ENCODE measurements at regions not wholly inside any gene's neighbourhood (a gene's known extent, or its start where the extent isn't known, plus 50 kb on each side); places are given as distances from the start of the nearest gene placed in this dataset.

GRCh38 chr2:180376066-180376465 is 369.0 kb upstream of the CWC22 start:
- DNase-seq = no peak
- Histone ChIP-seq H3K4me3 (no peak overlapping the region), H3K27me3 (no peaks in the 10 kb centered on the region), H3K36me3 (no peaks in the 10 kb centered on the region), H3K27ac (no peak overlapping the region), H3K9me3 (peaks cover 0 to 3% (median 0%) of the 10 kb centered on the region in 3 donors), H3K4me1 (peaks cover 0 to under 1% (median 0%) of the 10 kb centered on the region in 3 donors)
- intact Hi-C loops (cut with DNase I) = no loop called here
- TF ChIP-seq POLR2A (IDR thresholded peaks at IDR 0.05) (no peak), CTCF (IDR thresholded peaks at IDR 0.05) (no peak)
- WGBS, 2 donors = 60 to 77% methylated on average over 3 of the region's 3 CpGs

GRCh38 chr2:180374502-180375281 is 367.6 kb upstream of the CWC22 start:
- Histone ChIP-seq H3K4me3 (no peak overlapping the region), H3K4me1 (peaks cover 0 to 11% (median 6%) of the 10 kb centered on the region in 3 donors), H3K27ac (no peak overlapping the region), H3K9me3 (no peaks in the 10 kb centered on the region), H3K27me3 (no peaks in the 10 kb centered on the region), H3K36me3 (no peaks in the 10 kb centered on the region)
- intact Hi-C loops (cut with DNase I) = no loop called here
- no peak for DNase-seq
- 61 to 65% methylated on average over 3 of the region's 3 CpGs for WGBS, 2 donors
- no peak for TF ChIP-seq CTCF (IDR thresholded peaks at IDR 0.05)
- TF ChIP-seq POLR2A (IDR thresholded peaks at IDR 0.05) = no peak

GRCh38 chr2:180370511-180371205 is 363.6 kb upstream of the CWC22 start:
- no peak for DNase-seq
- Histone ChIP-seq H3K4me1 (peaks cover 0 to 25% (median 6%) of the 10 kb centered on the region in 3 donors), H3K9me3 (no peaks in the 10 kb centered on the region), H3K36me3 (no peaks in the 10 kb centered on the region), H3K27ac (no peak overlapping the region), H3K27me3 (no peaks in the 10 kb centered on the region), H3K4me3 (no peak overlapping the region)
- 21 to 44% methylated on average over 2 of the region's 2 CpGs for WGBS, 2 donors
- intact Hi-C loops (cut with DNase I) = no loop called here
- no peak for TF ChIP-seq CTCF (IDR thresholded peaks at IDR 0.05)
- TF ChIP-seq POLR2A (IDR thresholded peaks at IDR 0.05) = no peak

GRCh38 chr2:180368881-180369280 is 361.8 kb upstream of the CWC22 start:
- H3K4me1 ChIP-seq = peaks cover 0 to 33% (median 6%) of the 10 kb centered on the region in 3 donors
- H3K27ac ChIP-seq = no peak overlapping the region
- H3K27me3 ChIP-seq = no peaks in the 10 kb centered on the region
- intact Hi-C loops (cut with DNase I) = no loop called here
- no peaks in the 10 kb centered on the region for H3K9me3 ChIP-seq
- no peak overlapping the region for H3K4me3 ChIP-seq
- 39 to 92% methylated on average over 1 to 2 of the region's 2 CpGs for WGBS, 2 donors
- H3K36me3 ChIP-seq = no peaks in the 10 kb centered on the region
- no peak for TF ChIP-seq CTCF (IDR thresholded peaks at IDR 0.05)
- no peak for TF ChIP-seq POLR2A (IDR thresholded peaks at IDR 0.05)
- no peak for DNase-seq

GRCh38 chr2:180367815-180368214 is 360.7 kb upstream of the CWC22 start:
- no peaks in the 10 kb centered on the region for H3K36me3 ChIP-seq

More at GRCh38 chr2:180367815-180368214, 360.7 kb upstream of the CWC22 start:
- H3K4me3 ChIP-seq = no peak overlapping the region
- H3K9me3 ChIP-seq = no peaks in the 10 kb centered on the region
- peaks cover 0 to 33% (median 6%) of the 10 kb centered on the region in 3 donors for H3K4me1 ChIP-seq
- no peaks in the 10 kb centered on the region for H3K27me3 ChIP-seq
- TF ChIP-seq CTCF (IDR thresholded peaks at IDR 0.05) = no peak
- TF ChIP-seq POLR2A (IDR thresholded peaks at IDR 0.05) = no peak
- intact Hi-C loops (cut with DNase I) = no loop called here
- no peak overlapping the region for H3K27ac ChIP-seq
- no peak for DNase-seq
